GM12872 (cell line): ENCODE measurements at regions not wholly inside any gene's neighbourhood (a gene's known extent, or its start where the extent isn't known, plus 50 kb on each side); places are given as distances from the start of the nearest gene placed in this dataset.

ENCODE experiments used
- CTCF ChIP-seq: IDR thresholded peaks from 3 replicates; pipeline ENCODE4 v1.5.1; 2011; ENCODE audit warnings: low read depth, mild to moderate bottlenecking, low read length, moderate library complexity; ENCODE audit not compliant: insufficient read depth

DNA sequence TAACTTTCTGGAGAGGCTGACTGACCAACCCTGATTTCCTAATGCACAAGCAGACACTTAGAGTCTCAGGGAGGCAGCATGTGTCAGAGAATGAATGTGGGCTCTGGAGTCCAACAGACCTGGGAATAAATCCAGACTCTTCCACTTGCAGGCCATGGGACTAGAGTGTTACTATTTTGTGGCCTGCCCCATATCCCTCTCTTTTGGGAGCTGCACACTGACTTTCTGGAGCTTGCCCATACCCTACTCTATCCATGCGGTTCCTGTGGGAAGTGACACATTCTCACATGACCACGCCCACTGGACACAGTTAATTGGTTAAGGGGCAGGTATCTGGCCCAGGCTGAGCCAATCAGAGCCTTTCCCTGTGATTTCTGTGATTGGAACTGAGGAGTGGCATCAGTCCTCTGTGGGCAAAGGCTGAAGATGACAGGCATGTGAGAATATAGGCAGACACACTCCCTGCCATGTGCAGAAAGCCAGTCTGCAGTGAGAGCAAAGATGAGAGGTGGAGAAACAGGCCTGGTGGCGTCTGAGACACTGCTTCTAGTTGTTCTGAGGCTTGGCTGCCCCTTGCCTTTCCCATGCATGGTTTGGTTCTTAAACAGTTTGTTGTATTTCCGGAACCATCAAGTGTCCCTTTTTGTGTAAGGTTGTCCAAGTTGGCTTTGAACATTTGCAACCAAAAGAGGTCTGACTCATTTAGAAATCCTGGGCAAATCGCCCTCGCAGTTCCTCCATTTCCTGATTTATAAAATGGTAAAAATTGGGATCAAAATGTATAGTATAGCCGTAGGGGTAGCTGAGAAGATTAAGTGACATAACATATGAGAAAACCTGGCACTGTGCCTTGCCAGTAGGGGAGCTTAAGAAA, 125.6 kb downstream of the CDC5L start:
- TF ChIP-seq CTCF = no peak

DNA sequence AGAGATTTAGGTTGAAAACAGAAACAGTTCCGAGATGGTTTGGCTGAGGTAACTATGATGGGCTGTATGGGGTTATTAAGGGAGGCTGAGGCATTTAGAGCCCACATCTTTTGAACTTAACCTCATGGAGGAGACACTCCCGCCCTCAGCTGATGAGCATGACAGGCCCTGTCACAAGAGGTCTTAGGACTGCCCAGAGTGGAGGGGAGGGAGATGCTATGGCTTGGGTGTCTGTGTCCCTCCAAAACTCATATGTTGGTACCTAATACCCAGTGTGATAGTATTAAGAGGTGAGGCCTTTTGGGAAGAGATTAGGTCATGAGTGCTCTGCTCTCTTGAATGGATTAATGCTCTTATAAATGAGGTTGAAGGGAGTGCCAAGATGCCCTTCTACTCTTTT, 126.6 kb downstream of the CDC5L start:
- TF ChIP-seq CTCF = no peak

- TF ChIP-seq CTCF = no peak
These were observed 127.2 kb downstream of the CDC5L start for GRCh38 chr6:44514576-44515193.

GRCh38 chr6:44522871-44523270, 135.4 kb downstream of the CDC5L start:
- TF ChIP-seq CTCF = no peak

DNA sequence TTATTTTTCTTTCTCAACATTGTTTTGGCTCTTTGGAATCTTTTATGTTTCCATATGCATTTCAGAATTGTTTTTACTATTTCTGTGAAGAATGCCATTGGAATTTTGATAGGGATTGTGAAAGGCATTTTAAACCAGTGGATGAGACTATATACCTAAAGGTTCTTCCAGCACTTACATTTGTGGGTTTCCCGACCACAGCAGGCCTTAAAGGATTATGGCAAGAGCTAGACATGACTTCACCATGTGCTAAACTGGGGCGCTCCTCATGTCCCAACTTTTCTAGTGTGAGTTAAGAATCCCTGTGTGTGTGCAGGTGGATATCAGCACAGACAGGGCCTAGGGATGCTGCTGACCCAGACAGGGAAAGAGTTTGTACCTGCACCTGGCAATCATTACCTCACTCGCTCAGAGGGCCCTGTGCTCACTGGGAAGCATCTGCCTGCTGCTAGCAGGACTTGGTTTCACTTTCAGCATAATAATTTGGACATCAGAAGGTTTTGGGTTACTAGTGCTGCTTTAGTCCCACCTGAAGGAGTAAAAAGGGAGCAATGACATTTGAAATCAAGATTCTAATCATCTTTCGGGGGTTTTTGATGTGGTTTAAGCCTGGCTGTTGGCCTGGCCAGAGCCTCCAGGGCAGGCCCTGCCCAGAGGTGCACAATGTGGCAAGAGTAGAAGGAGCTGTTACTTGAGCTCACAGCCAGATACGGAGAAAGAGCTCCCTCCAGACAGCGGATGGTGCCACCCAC, 137.1 kb downstream of the CDC5L start:
- no peak for TF ChIP-seq CTCF

GRCh38 chr6:44525761-44526351, 138.3 kb downstream of the CDC5L start:
- no peak for TF ChIP-seq CTCF

DNA sequence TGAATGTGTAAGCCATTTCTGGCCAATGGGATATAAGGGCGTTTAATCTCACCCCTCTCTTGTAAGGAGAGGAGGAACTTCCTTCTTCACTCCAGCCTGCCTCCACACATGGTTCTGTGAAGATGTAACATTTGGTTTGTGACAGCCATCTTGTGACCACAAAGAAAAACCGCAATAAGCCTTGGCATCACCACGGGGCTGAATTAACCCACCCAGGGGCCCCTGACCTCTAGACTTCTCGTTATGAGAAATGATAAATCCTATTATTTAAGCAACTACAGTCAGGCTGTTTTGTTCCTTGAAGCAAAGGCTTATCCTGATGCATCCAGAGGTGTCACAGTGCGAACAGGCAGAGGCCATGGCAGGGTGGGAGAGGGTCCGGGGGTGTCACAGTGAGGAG, 139.7 kb downstream of the CDC5L start:
- no peak for TF ChIP-seq CTCF
